Vagina (tissue), 2 donors: ENCODE measurements at regions not wholly inside any gene's neighbourhood (a gene's known extent, or its start where the extent isn't known, plus 50 kb on each side); places are given as distances from the start of the nearest gene placed in this dataset.

ENCODE experiments used
- DNase-seq, 2 donors: peaks; one replicate each; pipeline ENCODE4 v3.0.0-alpha.2; 2017; ENCODE audit errors: extremely low spot score in 2 of 2
- H3K27ac ChIP-seq: fragments of 200-600 bp; sonication (generic); one replicate; pipeline ENCODE4 v1.5.1; 2019
- H3K27me3 ChIP-seq: fragments of 200-600 bp; sonication (generic); one replicate; pipeline ENCODE4 v1.5.1; 2019
- H3K36me3 ChIP-seq, 2 donors: fragments of 200-600 bp; sonication (generic); one replicate each; pipeline ENCODE4 v1.5.1; 2017 to 2019
- H3K4me1 ChIP-seq: fragments of 200-600 bp; sonication (generic); one replicate; pipeline ENCODE4 v1.5.1; 2019
- H3K4me3 ChIP-seq, 2 donors: fragments of 200-600 bp; sonication (generic); 1 replicate in 1 of 2; 2 replicates in 1 of 2; pipeline ENCODE4 v1.5.1; 2016 to 2019
- H3K9me3 ChIP-seq: fragments of 200-600 bp; sonication (generic); one replicate; pipeline ENCODE4 v1.5.1; 2019
- CTCF ChIP-seq, 3 experiments: fragments of 450-650 bp in 2 of 3; fragments of 200-600 bp in 1 of 3; sonication (generic) in 1 of 3; IDR thresholded peaks; one replicate each; pipeline ENCODE4 v1.5.1; 2017 to 2019; ENCODE audit warnings: antibody characterized with exemption in 3 of 3, mild to moderate bottlenecking in 2 of 3, moderate library complexity in 2 of 3
- POLR2A ChIP-seq, 2 donors: fragments of 450-650 bp; IDR thresholded peaks; one replicate each; pipeline ENCODE4 v1.6.1; 2017; ENCODE audit warnings: antibody characterized with exemption in 2 of 2, mild to moderate bottlenecking in 2 of 2, moderate library complexity in 2 of 2
- POLR2AphosphoS5 ChIP-seq, 2 donors: sonication (generic); formaldehyde crosslinking; IDR thresholded peaks; one replicate each; pipeline ENCODE4 v1.9.0; 2017; ENCODE audit warnings: antibody characterized with exemption in 2 of 2, mild to moderate bottlenecking in 2 of 2, low read depth in 1 of 2; ENCODE audit not compliant: insufficient read depth in 1 of 2
- intact Hi-C: fragments of 100-400 bp; cut with DNase I; formaldehyde crosslinking; loops from one replicate; pipeline ENCODE4 v1.15.1; 2023

- Histone ChIP-seq H3K36me3 (no peaks in the 10 kb centered on the region), H3K9me3 (no peaks in the 10 kb centered on the region), H3K4me3 (no peak overlapping the region), H3K27ac (no peak overlapping the region), H3K27me3 (no peaks in the 10 kb centered on the region), H3K4me1 (no peaks in the 10 kb centered on the region)
- intact Hi-C loops: no loop called here
- no peak for TF ChIP-seq CTCF (IDR thresholded peaks at IDR 0.05)
- no peak for TF ChIP-seq POLR2A (IDR thresholded peaks at IDR 0.05)
- TF ChIP-seq POLR2AphosphoS5 (IDR thresholded peaks at IDR 0.05; ENCODE audit: insufficient read depth in 1 of 2, low read depth in 1 of 2): no peak
- no peak for DNase-seq
These were observed 51.2 kb upstream of the PCBD1 start for GRCh38 chr10:70939441-70940003.

GRCh38 chr10:70940834-70941568 is 52.6 kb upstream of the PCBD1 start:
- no peak for TF ChIP-seq POLR2AphosphoS5 (IDR thresholded peaks at IDR 0.05; ENCODE audit: insufficient read depth in 1 of 2, low read depth in 1 of 2)
- TF ChIP-seq CTCF (IDR thresholded peaks at IDR 0.05): no peak
- no peak for TF ChIP-seq POLR2A (IDR thresholded peaks at IDR 0.05)
- DNase-seq: no peak
- H3K27ac ChIP-seq: no peak overlapping the region
- H3K9me3 ChIP-seq: no peaks in the 10 kb centered on the region
- no peaks in the 10 kb centered on the region for H3K4me1 ChIP-seq
- no peak overlapping the region for H3K4me3 ChIP-seq
- intact Hi-C loops: no loop called here
- H3K36me3 ChIP-seq: no peaks in the 10 kb centered on the region
- no peaks in the 10 kb centered on the region for H3K27me3 ChIP-seq

GRCh38 chr10:70942125-70942524 is 53.8 kb upstream of the PCBD1 start:
- intact Hi-C loops: no loop called here
- H3K4me3 ChIP-seq: no peak overlapping the region
- no peak for TF ChIP-seq CTCF (IDR thresholded peaks at IDR 0.05)
- TF ChIP-seq POLR2A (IDR thresholded peaks at IDR 0.05): no peak
- no peak for TF ChIP-seq POLR2AphosphoS5 (IDR thresholded peaks at IDR 0.05; ENCODE audit: insufficient read depth in 1 of 2, low read depth in 1 of 2)

GRCh38 chr10:70942725-70943124 is 54.4 kb upstream of the PCBD1 start:
- no peak for DNase-seq
- H3K4me1 ChIP-seq: no peaks in the 10 kb centered on the region
- H3K27me3 ChIP-seq: no peaks in the 10 kb centered on the region
- H3K9me3 ChIP-seq: no peaks in the 10 kb centered on the region
- intact Hi-C loops: no loop called here
- H3K36me3 ChIP-seq: no peaks in the 10 kb centered on the region
- H3K27ac ChIP-seq: no peak overlapping the region
- TF ChIP-seq POLR2A (IDR thresholded peaks at IDR 0.05) (no peak), POLR2AphosphoS5 (IDR thresholded peaks at IDR 0.05; ENCODE audit: insufficient read depth in 1 of 2, low read depth in 1 of 2) (no peak), CTCF (IDR thresholded peaks at IDR 0.05) (no peak)
- H3K4me3 ChIP-seq: no peak overlapping the region

More at GRCh38 chr10:70942125-70942524, 53.8 kb upstream of the PCBD1 start:
- H3K27me3 ChIP-seq: no peaks in the 10 kb centered on the region
- H3K9me3 ChIP-seq: no peaks in the 10 kb centered on the region
- no peak for DNase-seq
- H3K4me1 ChIP-seq: no peaks in the 10 kb centered on the region
- no peak overlapping the region for H3K27ac ChIP-seq
- no peaks in the 10 kb centered on the region for H3K36me3 ChIP-seq

- intact Hi-C loops: no loop called here
- no peak for TF ChIP-seq CTCF (IDR thresholded peaks at IDR 0.05)
- TF ChIP-seq POLR2AphosphoS5 (IDR thresholded peaks at IDR 0.05; ENCODE audit: insufficient read depth in 1 of 2, low read depth in 1 of 2): no peak
- TF ChIP-seq POLR2A (IDR thresholded peaks at IDR 0.05): no peak
- H3K36me3 ChIP-seq: no peaks in the 10 kb centered on the region
These were observed 54.9 kb upstream of the PCBD1 start for GRCh38 chr10:70943249-70943648.

More at GRCh38 chr10:70943249-70943648, 54.9 kb upstream of the PCBD1 start:
- DNase-seq: no peak
- Histone ChIP-seq H3K4me1 (no peaks in the 10 kb centered on the region), H3K27me3 (no peaks in the 10 kb centered on the region), H3K27ac (no peak overlapping the region), H3K9me3 (no peaks in the 10 kb centered on the region), H3K4me3 (no peak overlapping the region)
